ACC112 (cell line): ENCODE measurements at regions not wholly inside any gene's neighbourhood (a gene's known extent, or its start where the extent isn't known, plus 50 kb on each side); places are given as distances from the start of the nearest gene placed in this dataset.

Experiments
- H2AFZ ChIP-seq: fragments of 200-600 bp; sonication (generic); one replicate; pipeline ENCODE4 v1.6.0; 2017; ENCODE audit warnings: antibody characterized with exemption, low read length; ENCODE audit not compliant: unreplicated experiment
- H3K27ac ChIP-seq: fragments of 200-600 bp; sonication (generic); 2 replicates; pipeline ENCODE4 v1.5.1; 2014; ENCODE audit warnings: low read depth, mild to moderate bottlenecking, antibody characterized with exemption, low read length, moderate library complexity
- H3K27me3 ChIP-seq: fragments of 200-600 bp; sonication (generic); 2 replicates; pipeline ENCODE4 v1.6.1; 2014; ENCODE audit warnings: mild to moderate bottlenecking, antibody characterized with exemption, low read length, moderate library complexity, mixed read lengths; ENCODE audit not compliant: insufficient read depth
- H3K36me3 ChIP-seq: fragments of 200-600 bp; sonication (generic); 2 replicates; pipeline ENCODE4 v1.6.1; 2016; ENCODE audit warnings: mild to moderate bottlenecking, antibody characterized with exemption, low read length, moderate library complexity, mixed read lengths; ENCODE audit not compliant: insufficient read depth
- H3K4me1 ChIP-seq: fragments of 200-600 bp; sonication (generic); one replicate; pipeline ENCODE4 v1.6.1; 2016; ENCODE audit warnings: low read length, mixed read lengths; ENCODE audit not compliant: insufficient read depth, unreplicated experiment, control insufficient read depth
- H3K4me3 ChIP-seq: fragments of 200-600 bp; sonication (generic); 2 replicates; pipeline ENCODE4 v1.5.1; 2014; ENCODE audit warnings: mild to moderate bottlenecking, low read depth, low read length
- H3K79me2 ChIP-seq: fragments of 200-600 bp; sonication (generic); one replicate; pipeline ENCODE4 v1.6.0; 2016; ENCODE audit warnings: low read length; ENCODE audit not compliant: control insufficient read depth, unreplicated experiment, insufficient read depth

DNA sequence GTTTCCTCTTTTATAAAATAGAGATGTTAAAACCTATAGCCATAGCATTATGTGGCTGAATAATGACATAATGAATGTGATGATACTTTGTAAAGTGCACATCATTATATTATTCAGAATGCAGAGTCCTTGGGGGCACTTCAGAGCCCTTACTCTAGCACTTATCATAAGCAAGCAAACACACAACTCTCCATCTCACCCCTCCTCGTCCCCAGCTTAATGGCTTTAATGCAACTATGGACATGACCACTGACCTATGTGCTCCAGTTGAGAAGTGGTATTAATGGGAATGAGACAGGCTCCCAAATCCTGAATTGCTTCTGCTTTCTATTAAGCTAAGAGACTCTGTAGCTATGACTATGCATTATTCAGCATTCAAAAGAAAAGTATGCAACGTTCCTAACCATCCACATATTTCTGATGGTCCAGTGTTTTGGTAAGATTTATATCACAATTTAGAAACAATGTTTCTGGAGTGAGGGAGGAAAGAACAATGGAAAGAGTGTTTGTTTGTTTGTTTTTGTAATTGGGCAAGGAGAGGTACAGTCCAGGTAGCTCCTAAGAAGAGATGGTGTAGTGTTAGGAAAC is 194.0 kb upstream of the PLXNA2 start:
- Histone ChIP-seq H3K4me3 (no peak overlapping the region), H3K27ac (no peak overlapping the region), H2AFZ (no peak overlapping the region), H3K36me3 (no peaks in the 10 kb centered on the region), H3K27me3 (no peaks in the 10 kb centered on the region), H3K4me1 (no peaks in the 10 kb centered on the region), H3K79me2 (no peaks in the 10 kb centered on the region)

DNA sequence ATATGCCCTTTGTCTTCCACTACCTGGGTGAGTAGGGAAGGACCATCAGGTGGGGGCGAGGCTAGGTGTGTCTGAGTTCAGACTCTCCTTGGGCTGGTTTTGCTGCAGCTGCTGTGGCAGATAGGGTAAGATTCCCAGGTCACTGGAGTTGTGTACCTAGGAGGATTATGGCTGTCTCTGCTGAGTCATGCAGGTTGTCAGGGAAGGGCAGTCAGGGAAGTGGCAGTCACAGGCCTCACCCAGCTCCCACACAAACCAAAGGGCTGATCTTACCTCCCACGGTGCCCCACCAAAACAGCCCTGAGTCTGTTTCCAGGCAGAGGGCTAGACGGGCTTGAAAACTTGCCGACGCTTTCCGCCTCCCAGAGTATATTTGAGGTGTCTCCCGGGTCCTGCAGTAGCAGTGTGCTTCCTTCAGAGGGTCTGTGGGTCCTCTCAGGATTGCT is 201.6 kb upstream of the PLXNA2 start:
- no peak overlapping the region for H3K4me3 ChIP-seq
- no peaks in the 10 kb centered on the region for H3K4me1 ChIP-seq
- H3K27me3 ChIP-seq, result no peaks in the 10 kb centered on the region
- no peak overlapping the region for H3K27ac ChIP-seq
- no peak overlapping the region for H2AFZ ChIP-seq
- no peaks in the 10 kb centered on the region for H3K79me2 ChIP-seq
- H3K36me3 ChIP-seq, result no peaks in the 10 kb centered on the region

DNA sequence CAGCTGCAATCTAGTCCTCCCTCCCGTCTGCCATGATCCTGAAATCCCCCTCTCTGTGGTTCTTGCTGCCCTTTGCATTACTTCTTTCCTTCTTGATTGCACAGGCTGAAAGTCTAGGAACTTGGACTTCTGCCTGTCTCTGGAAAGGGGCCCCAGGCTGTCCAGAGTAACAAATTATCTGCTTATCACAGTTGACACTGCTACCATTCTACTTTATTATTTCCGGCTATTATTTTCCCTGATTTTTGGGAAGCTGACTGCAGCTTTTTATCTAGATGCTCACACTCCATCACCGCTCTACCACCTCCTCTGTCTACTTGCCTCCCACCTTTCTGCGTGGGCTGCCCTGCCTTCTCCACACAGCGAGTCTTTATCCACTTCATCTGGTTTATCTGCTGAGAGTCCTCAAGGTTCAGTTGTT is 202.1 kb upstream of the PLXNA2 start:
- no peaks in the 10 kb centered on the region for H3K79me2 ChIP-seq
- H3K27me3 ChIP-seq, result no peaks in the 10 kb centered on the region

DNA sequence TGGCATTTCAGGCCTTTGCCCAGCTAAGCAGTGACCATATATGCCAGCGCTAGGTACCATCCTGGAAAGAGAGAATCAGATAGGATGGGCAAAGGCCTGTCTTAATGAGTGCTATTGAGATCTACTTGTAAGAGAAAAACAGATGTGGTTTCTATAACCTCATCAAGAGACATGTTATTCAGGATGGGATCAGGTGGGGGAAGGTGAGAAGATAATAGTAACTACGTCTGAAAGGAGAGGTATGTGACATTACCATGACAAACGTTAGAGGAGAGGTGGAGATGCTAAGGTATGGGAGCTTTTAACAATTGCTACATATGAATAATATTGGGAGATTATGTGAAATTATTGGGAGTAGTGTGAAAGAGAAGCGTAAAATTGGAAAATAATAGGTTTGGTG is 204.2 kb upstream of the PLXNA2 start:
- H3K4me1 ChIP-seq, result no peaks in the 10 kb centered on the region
- H3K79me2 ChIP-seq, result no peaks in the 10 kb centered on the region
- no peaks in the 10 kb centered on the region for H3K27me3 ChIP-seq
- no peaks in the 10 kb centered on the region for H3K36me3 ChIP-seq
- H3K27ac ChIP-seq, result no peak overlapping the region
- H2AFZ ChIP-seq, result no peak overlapping the region
- H3K4me3 ChIP-seq, result no peak overlapping the region

More for the DNA sequence above, 202.1 kb upstream of the PLXNA2 start:
- Histone ChIP-seq H2AFZ (no peak overlapping the region), H3K27ac (no peak overlapping the region), H3K4me1 (no peaks in the 10 kb centered on the region), H3K4me3 (no peak overlapping the region), H3K36me3 (no peaks in the 10 kb centered on the region)

DNA sequence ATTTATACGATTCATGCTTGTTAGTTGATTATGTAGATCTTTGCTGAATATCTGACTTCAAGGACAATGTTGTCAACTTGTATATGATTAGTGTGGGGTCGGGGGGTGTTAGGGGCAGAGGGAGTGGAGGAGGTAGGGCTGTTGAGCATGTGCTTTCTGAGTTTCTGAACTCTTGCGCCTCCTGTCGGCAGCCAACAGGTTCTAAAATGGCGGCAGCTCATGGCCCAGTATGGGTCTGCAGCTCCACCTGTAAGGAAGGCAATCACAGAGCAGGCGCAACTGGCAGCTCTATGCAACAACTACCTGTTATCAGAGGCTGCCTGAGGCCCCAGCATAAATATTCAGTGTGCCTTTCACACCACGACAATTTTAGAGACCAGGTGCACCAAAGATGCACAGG is 205.8 kb upstream of the PLXNA2 start:
- H3K4me3 ChIP-seq, result no peak overlapping the region
- H3K36me3 ChIP-seq, result no peaks in the 10 kb centered on the region
- H3K27me3 ChIP-seq, result no peaks in the 10 kb centered on the region
- H3K27ac ChIP-seq, result no peak overlapping the region
- no peak overlapping the region for H2AFZ ChIP-seq
- H3K4me1 ChIP-seq, result no peaks in the 10 kb centered on the region
- no peaks in the 10 kb centered on the region for H3K79me2 ChIP-seq

DNA sequence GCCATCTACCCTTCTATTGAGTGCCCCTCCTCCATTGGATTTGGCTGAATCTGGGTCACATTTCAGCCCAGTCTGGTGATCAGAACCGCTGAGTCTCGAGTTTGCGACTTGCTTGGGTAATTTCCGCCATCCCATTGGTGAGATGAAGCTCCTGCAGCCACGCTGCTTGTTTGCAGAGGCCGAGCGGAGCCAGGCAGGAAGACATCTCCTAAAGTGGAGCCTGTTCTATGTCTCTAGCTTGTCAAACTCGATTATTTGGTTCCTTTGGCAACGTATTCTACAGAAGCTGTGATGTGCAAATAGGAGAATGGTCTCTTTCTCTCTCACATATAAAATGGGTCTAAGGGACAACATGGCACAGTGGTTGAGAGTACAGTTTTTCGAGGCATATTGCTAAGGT is 206.8 kb upstream of the PLXNA2 start:
- Histone ChIP-seq H3K36me3 (no peaks in the 10 kb centered on the region), H3K27ac (no peak overlapping the region), H2AFZ (no peak overlapping the region), H3K79me2 (no peaks in the 10 kb centered on the region), H3K27me3 (no peaks in the 10 kb centered on the region), H3K4me3 (no peak overlapping the region), H3K4me1 (no peaks in the 10 kb centered on the region)

DNA sequence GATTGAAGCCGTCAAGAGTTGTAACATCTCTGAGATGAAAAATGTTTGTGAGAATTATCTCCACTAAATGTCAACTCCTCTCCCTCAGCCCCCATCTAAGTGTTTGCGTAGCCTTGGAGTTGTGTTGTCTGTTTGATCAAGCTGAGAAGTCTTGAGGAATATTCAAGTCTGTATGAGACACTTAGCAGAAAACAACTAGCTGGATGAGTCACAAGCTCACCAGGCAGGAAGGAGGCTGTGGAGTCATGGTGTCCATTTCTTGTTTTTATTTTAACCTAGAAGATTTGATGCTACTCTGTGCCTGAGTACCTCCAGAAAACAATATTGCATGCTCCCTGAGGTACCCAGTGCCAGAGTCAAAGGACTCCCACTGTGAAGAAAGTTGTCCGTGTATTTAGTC is 211.6 kb upstream of the PLXNA2 start:
- no peaks in the 10 kb centered on the region for H3K4me1 ChIP-seq
- no peaks in the 10 kb centered on the region for H3K27me3 ChIP-seq
- H2AFZ ChIP-seq, result no peak overlapping the region
- no peaks in the 10 kb centered on the region for H3K36me3 ChIP-seq
- no peak overlapping the region for H3K4me3 ChIP-seq
- no peak overlapping the region for H3K27ac ChIP-seq
- no peaks in the 10 kb centered on the region for H3K79me2 ChIP-seq

DNA sequence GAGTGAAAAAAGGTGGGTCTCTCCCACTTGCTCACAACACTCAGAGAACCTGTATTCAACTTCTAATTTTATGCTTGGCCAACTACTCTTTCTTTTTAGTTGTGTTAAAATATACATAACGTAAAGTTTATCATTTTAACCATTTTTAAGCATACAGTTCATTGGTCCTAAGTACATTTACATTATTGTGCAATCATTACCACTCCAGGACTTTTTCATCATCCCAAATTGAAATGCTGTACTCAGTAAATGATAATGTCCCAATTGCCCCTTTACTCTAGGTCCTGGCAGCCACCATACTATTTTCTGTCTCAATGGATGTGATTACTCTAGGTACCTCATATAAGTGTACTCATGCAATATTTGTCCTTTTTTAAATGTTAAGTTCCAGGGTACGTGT is 212.3 kb upstream of the PLXNA2 start:
- Histone ChIP-seq H3K36me3 (no peaks in the 10 kb centered on the region), H3K27me3 (no peaks in the 10 kb centered on the region), H3K79me2 (no peaks in the 10 kb centered on the region), H3K4me1 (no peaks in the 10 kb centered on the region), H2AFZ (no peak overlapping the region), H3K27ac (no peak overlapping the region), H3K4me3 (no peak overlapping the region)

DNA sequence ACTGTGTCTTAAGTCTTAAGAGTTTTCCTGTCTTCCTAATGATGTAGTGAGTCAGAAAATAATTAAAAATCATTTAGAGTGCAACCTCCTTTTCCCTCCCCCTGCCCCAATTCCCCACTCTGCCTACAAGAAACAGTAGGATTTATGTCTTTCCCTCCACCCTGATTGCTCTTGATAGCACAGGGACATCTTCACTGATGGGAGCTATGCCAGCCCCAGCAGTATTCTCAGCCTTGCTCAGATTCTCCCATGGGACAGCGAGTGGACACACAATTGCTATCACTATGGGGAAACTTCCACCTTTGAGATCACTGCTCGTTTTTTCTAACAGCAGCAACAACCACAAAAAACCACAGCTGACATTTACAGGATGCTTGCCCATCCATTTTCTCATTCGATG is 216.6 kb upstream of the PLXNA2 start:
- no peak overlapping the region for H3K27ac ChIP-seq

DNA sequence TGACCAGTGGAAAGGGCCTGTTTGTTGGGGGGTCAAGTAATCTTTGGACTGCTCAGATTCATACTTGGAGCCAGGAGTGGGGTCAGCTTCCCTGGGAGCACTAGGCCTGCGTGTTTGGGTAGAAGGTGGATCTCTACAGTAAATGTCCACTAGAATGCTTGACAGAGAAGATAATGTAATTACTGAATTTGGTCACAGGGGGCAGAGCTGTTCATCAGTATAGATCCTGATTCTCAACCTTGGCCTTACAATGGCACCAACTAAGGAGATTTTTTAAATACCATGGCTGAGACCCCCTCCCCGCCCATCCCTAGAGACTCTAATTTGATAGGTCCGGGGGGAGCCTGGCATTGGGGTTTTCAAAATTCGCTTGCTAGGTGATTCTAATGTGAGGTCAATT is 217.5 kb upstream of the PLXNA2 start:
- H3K27me3 ChIP-seq, result no peaks in the 10 kb centered on the region
- no peak overlapping the region for H3K27ac ChIP-seq
- H3K4me3 ChIP-seq, result no peak overlapping the region
- H3K4me1 ChIP-seq, result no peaks in the 10 kb centered on the region
- H3K36me3 ChIP-seq, result no peaks in the 10 kb centered on the region
- H3K79me2 ChIP-seq, result no peaks in the 10 kb centered on the region
- H2AFZ ChIP-seq, result no peak overlapping the region

More for the DNA sequence above, 216.6 kb upstream of the PLXNA2 start:
- no peaks in the 10 kb centered on the region for H3K36me3 ChIP-seq
- no peaks in the 10 kb centered on the region for H3K79me2 ChIP-seq
- H3K4me3 ChIP-seq, result no peak overlapping the region
- no peaks in the 10 kb centered on the region for H3K4me1 ChIP-seq
- H3K27me3 ChIP-seq, result no peaks in the 10 kb centered on the region
- H2AFZ ChIP-seq, result no peak overlapping the region

DNA sequence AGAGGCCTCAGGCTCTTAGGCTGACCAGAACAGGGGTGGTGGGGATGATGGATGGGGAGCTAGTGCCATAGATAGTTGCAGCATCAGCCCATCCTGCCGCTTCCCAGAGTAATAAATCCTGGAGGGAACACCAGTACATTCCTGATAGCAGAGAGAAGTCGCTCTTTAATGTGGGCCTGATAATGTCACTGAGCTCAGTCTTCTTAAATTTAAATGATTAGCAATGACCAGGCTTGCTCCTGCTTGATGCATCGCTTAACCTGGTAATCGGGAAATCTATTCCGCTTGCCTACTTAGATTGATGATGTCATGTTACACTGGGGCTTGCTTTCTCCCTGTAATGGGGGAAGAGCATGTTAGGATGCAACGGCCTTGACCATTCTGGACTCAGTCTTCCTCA is 218.6 kb upstream of the PLXNA2 start:
- Histone ChIP-seq H3K4me1 (no peaks in the 10 kb centered on the region), H3K36me3 (no peaks in the 10 kb centered on the region), H3K4me3 (no peak overlapping the region), H3K27me3 (no peaks in the 10 kb centered on the region), H3K79me2 (no peaks in the 10 kb centered on the region), H3K27ac (no peak overlapping the region), H2AFZ (no peak overlapping the region)
